SK-N-MC (cell line): ENCODE measurements at regions not wholly inside any gene's neighbourhood (a gene's known extent, or its start where the extent isn't known, plus 50 kb on each side); places are given as distances from the start of the nearest gene placed in this dataset.

Source experiments
- DNase-seq: peaks from one replicate; pipeline ENCODE4 v3.0.0-alpha.2; 2011; ENCODE audit warnings: low read depth, low spot score
- H3K27ac ChIP-seq: fragments of 200-600 bp; sonication (generic); 2 replicates; pipeline ENCODE4 v1.5.1; 2016; ENCODE audit warnings: mixed run types
- H3K36me3 ChIP-seq: fragments of 200-600 bp; sonication (generic); 2 replicates; pipeline ENCODE4 v1.6.1; 2017; ENCODE audit warnings: antibody characterized with exemption, low read length, mixed read lengths; ENCODE audit not compliant: insufficient read depth
- H3K4me3 ChIP-seq: fragments of 200-600 bp; sonication (generic); 2 replicates; pipeline ENCODE4 v1.5.1; 2016
- H3K9ac ChIP-seq: fragments of 200-600 bp; sonication (generic); 2 replicates; pipeline ENCODE4 v1.8.0; 2017; ENCODE audit warnings: mixed run types, mixed read lengths; ENCODE audit not compliant: insufficient read length
- H3K9me3 ChIP-seq: fragments of 200-600 bp; sonication (generic); 2 replicates; pipeline ENCODE4 v1.6.1; 2017; ENCODE audit warnings: low read depth, mild to moderate bottlenecking, antibody characterized with exemption, low read length, moderate library complexity, mixed read lengths
- EZH2 ChIP-seq: fragments of 200-600 bp; sonication (generic); IDR thresholded peaks from one replicate; pipeline ENCODE4 v1.6.1; 2017; ENCODE audit warnings: antibody characterized with exemption
- FOXP2 ChIP-seq: optimal IDR thresholded peaks from 2 replicates; pipeline ENCODE3; 2011; ENCODE audit warnings: mild to moderate bottlenecking, moderate library complexity; ENCODE audit not compliant: insufficient read depth; ENCODE audit errors: extremely low read length, control extremely low read depth
- POLR2AphosphoS5 ChIP-seq: IDR thresholded peaks from 2 replicates; pipeline ENCODE4 v1.6.1; 2012; ENCODE audit warnings: mild to moderate bottlenecking, low read depth, low read length, borderline replicate concordance

DNA sequence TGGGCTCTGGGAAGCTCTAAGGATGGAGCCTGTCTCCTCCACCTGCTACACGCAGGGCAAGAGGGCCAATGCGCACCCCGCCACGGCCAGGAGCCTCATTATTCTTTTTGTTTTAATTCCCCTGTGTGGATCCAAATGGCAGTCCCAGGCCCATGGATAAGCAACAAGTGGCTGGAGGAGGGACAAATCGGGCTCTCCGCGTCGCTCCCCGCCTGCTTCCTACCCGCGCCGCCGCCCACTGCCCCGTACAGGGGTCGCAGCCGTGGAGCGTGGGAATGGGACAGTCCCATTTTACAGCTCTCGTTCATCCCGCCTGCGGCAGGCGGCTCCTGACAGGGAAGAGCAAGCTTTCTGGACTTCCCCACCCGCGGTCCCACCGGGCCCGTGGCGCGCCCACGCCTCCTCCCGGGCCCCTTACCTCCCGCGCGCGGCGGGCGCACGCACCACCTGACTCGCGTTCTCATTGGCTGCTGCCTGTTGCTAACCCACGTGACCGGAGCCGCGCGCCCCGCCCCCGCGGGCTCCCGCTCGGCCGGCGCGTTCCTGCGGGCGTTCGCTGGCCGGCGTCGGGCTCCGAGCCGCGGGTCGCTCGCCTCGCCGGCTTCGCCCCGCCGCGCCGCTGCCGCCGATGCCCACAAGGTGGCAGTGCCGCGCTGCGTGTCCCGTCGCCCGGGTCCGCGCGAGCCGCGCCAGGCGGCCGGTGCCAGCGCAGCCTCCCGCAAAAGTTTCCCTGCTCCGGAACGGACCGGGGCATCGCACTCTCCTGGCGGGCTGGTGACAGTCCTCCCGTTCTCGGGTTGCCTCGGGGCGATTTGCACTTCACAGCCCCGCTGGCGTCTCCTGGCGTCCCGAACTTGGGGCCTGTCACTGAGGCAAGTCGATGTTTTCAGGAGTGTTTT is 93.3 kb downstream of the CD83 start:
- H3K4me3 ChIP-seq: peak overlapping the region; percentile 80
- TF ChIP-seq POLR2AphosphoS5 (no peak; the same call in 1 of the 2 replicates), FOXP2 (peak; percentile 61)
- no peaks in the 10 kb centered on the region for H3K9me3 ChIP-seq
- DNase-seq: no peak
- no peaks in the 10 kb centered on the region for H3K36me3 ChIP-seq
- peak overlapping the region; percentile 99 for H3K27ac ChIP-seq
- peak overlapping the region; percentile 93 for H3K9ac ChIP-seq

DNA sequence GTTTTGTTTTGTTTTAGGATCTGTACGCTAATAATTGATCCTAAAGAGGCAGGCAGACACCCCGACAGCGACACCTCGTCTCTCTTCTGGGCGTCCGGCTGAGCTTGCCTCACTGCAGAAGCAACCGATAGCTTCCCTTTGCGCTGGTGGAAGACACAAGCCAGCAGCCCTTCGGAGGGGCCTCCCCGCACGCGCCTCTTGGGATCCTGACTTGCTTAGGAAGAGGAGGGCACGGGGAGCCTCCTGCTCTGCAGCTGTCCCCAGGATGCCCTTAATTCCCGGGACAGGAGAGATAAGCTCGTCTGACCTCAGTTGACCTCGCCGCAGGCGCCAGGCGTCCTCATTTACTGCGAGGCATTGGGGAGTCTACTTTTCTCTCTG is 94.0 kb downstream of the CD83 start:
- TF ChIP-seq FOXP2 (no peak), POLR2AphosphoS5 (peak; percentile 55)
- H3K27ac ChIP-seq: peak overlapping the region; percentile 99
- peak; percentile 65 for DNase-seq
- peak overlapping the region; percentile 80 for H3K4me3 ChIP-seq
- no peaks in the 10 kb centered on the region for H3K36me3 ChIP-seq
- peak overlapping the region; percentile 93 for H3K9ac ChIP-seq
- no peaks in the 10 kb centered on the region for H3K9me3 ChIP-seq

DNA sequence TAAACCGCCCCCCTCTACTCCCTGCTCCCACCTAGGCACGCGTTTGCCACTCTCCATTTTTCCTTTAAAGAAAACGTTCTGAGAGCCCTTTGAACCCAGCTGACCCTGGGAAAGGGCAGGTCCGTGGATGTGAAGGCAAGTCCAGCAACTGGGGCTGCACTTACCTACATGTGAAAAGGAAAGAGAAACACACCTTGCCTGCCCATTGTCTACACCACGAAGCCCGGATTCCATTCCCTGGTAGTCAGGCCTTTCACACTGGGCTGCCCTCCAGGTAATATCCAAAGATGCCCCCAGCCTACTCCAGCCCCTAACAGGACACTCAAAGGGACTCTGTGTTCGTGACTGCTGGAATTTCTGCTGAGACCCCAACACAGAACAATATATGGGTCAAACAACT is 94.4 kb downstream of the CD83 start:
- H3K4me3 ChIP-seq: peak overlapping the region; percentile 80
- H3K9ac ChIP-seq: peak overlapping the region; percentile 93
- H3K36me3 ChIP-seq: no peaks in the 10 kb centered on the region

DNA sequence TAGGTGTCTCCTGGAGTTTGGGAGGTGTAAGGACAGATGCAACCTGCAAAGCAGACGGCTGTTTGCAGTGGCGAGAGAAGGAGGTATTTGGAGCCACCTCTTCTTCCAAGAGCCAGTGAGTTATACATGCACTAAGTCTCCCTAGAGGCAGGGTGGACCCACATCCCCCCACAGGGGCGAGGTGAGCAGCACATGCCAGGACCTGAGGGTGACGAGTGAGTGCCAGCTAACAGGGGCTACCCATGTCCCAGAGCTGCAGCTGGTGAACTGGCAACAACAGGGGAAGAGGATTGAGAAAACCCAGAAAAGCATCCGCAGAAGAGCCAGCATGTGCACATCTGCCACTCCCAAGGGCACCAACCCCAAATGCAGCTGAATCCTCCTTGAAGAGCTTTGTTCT is 95.1 kb downstream of the CD83 start:
- Histone ChIP-seq H3K9me3 (no peaks in the 10 kb centered on the region), H3K9ac (no peak overlapping the region), H3K4me3 (no peak overlapping the region), H3K27ac (peak overlapping the region; percentile 99; the same call in 1 of the 2 replicates), H3K36me3 (no peaks in the 10 kb centered on the region)
- no peak for TF ChIP-seq FOXP2
- no peak for TF ChIP-seq POLR2AphosphoS5
- TF ChIP-seq EZH2: no peak
- DNase-seq: no peak

More for the DNA sequence above, 94.4 kb downstream of the CD83 start:
- TF ChIP-seq FOXP2: no peak
- TF ChIP-seq EZH2: no peak
- Histone ChIP-seq H3K27ac (peak overlapping the region; percentile 99), H3K9me3 (no peaks in the 10 kb centered on the region)
- no peak for DNase-seq

DNA sequence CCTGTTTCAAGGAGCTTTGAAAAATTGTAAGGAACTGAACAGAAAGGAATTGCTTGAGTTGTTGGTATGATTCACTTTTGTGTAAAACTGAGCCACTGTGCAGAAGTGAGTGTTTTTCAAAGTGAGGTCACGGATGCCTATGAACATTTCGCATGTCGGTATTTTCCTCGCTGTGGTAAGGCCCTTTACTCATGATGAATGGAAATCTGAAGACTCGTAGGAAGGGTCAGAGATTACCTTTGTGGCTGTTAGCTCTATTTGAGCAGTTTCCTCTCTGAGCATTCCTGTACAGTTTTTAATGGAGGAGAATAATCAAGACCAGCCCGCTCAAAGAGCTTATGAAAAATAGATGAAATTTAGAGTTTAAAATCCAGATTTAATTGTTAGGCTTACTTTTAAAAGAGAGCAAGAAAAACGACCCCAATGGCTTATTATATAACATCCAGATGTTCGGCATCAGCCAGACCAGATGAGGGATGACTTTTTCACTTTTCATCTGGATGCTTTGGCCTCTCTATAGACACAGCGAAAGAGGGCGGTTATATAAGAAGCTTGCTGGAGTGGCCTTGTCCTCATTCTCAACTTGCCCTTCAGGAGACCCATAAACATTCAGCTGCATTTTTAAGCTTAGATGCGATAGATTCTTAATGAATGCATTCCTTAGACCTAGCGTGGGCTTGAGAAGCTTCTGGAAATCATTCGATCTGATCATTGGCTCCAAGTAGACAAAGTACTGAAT is 99.5 kb downstream of the CD83 start:
- no peak overlapping the region for H3K9ac ChIP-seq
- H3K27ac ChIP-seq: no peak overlapping the region
- DNase-seq: no peak
- H3K9me3 ChIP-seq: no peaks in the 10 kb centered on the region
- no peak overlapping the region for H3K4me3 ChIP-seq
- no peak for TF ChIP-seq FOXP2
- TF ChIP-seq POLR2AphosphoS5: no peak
- no peak for TF ChIP-seq EZH2
- no peaks in the 10 kb centered on the region for H3K36me3 ChIP-seq

DNA sequence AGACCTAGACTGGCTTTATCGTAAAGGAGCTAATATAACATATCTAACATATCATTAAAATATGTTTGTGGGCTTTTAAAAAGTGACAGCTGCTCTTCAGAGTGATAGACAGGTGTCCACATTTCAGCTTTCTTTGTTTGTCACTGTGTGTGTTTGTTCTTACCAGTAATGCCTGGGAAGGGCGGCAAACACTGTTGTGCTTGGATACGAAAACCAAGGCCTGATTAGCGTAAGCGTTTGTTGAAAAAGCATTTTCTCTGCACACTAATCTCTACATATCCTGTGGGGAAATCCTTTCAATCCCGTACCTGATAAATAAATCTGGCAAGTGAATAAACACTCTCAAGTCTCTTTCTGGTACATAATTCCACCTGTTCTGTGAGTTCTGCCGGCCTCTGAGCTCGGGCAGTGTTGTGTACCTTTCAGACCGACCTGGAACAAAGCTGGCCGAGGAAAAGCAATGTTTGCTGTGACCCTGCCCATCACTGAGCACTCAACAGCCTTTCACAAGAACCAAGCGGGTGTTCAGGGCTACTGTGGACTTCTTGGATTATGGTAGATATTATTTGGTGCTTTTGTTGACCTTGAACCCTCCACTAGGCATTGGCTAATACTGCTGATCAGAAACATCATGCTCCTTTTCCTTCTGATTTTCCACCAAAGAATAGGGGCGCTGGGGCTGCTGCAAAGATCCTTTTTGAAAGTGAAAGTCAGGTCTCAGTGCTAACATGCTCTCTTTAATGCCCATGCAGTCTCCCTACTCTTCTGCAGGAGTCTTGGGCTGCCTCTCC is 100.4 kb downstream of the CD83 start:
- no peaks in the 10 kb centered on the region for H3K9me3 ChIP-seq
- no peaks in the 10 kb centered on the region for H3K36me3 ChIP-seq
- DNase-seq: no peak
- H3K27ac ChIP-seq: no peak overlapping the region
- no peak overlapping the region for H3K4me3 ChIP-seq
- no peak overlapping the region for H3K9ac ChIP-seq
- TF ChIP-seq FOXP2 (no peak), POLR2AphosphoS5 (no peak), EZH2 (no peak)

DNA sequence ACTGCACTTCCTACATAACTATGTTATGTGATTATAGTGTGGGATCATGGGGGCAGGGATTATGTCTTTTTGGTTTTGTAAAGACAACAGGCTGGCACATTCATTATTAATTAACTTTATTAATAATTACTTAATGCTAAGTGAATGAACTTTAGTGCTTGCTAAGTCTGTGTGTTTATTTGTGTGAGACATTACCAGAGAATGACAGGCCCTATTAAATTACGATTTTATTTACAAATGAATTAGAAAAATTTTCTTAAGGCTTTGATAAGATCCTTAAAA is 100.9 kb downstream of the CD83 start:
- TF ChIP-seq POLR2AphosphoS5: no peak
- no peak for TF ChIP-seq EZH2
- no peak for TF ChIP-seq FOXP2
- Histone ChIP-seq H3K27ac (no peak overlapping the region), H3K9ac (no peak overlapping the region), H3K36me3 (no peaks in the 10 kb centered on the region), H3K4me3 (no peak overlapping the region), H3K9me3 (no peaks in the 10 kb centered on the region)
- no peak for DNase-seq

DNA sequence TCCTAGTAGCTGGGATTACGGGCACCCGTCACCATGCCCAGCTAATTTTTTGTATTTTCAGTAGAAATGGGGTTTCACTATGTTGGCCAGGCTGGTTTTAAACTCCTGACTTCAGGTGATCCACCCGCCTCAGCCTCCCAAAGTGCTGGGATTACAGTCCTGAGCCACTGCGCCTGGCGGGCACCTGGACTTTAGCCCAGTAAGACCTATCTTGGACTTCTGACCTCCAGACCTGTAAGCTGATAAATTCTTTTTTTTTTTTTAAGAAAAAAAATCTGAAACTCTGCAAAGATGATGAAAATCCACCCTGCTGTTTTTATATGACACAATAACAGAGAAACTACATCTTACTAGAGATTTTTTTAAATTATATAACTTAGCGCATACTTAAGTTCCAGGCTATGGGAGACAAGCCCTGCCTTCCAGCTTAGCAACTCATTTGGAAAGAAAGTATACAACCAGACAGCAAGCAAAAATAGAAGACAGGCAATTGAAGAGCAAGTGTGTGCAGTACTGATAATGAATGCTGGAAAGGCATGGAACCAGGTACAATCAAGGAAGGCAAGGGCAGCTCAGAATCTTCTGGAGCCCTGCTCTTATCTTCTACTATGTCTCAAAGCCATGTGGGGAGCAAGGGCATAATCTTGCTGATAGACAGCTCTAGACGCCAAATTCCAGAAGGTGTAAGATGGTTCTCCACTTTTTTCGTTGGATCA is 104.2 kb downstream of the CD83 start:
- Histone ChIP-seq H3K27ac (no peak overlapping the region), H3K36me3 (no peaks in the 10 kb centered on the region), H3K9me3 (no peaks in the 10 kb centered on the region), H3K4me3 (no peak overlapping the region), H3K9ac (no peak overlapping the region)
- no peak for DNase-seq
- TF ChIP-seq FOXP2 (no peak), EZH2 (no peak), POLR2AphosphoS5 (no peak)
